GM12878 (cell line): ENCODE measurements at regions not wholly inside any gene's neighbourhood (a gene's known extent, or its start where the extent isn't known, plus 50 kb on each side); places are given as distances from the start of the nearest gene placed in this dataset.

Source experiments
- ATAC-seq: fragments of 200-7000 bp; cut with Tn5 transposase; 3 replicates; pipeline ENCODE4 v1.9.1; 2020; ENCODE audit warnings: mild to moderate bottlenecking, moderate library complexity
- BruUV-seq: library from RNA; stranded (reverse); fragments of 400-500 nt; replicated peaks from 2 replicates; lab custom pipeline; 2021; lab: Mats Ljungman, UMichigan
- CTCF ChIA-PET: fragments of 300-600 bp; sonication (Branson Sonifier 250); formaldehyde crosslinking; extraction: SDS; loops from one replicate; lab custom pipeline; 2021; ENCODE audit warnings: inconsistent platforms; lab: Yijun Ruan, JAX
- POLR2A ChIA-PET: fragments of 350-600 bp; formaldehyde crosslinking; extraction: SDS; loops from one replicate; lab custom pipeline; 2021; ENCODE audit warnings: inconsistent platforms; lab: Charles Lee
- RAD21 ChIA-PET: fragments of 300-600 bp; sonication (Branson Sonifier 250); formaldehyde crosslinking; loops from one replicate; lab custom pipeline; 2023; ENCODE audit warnings: antibody characterized with exemption; ENCODE audit not compliant: unreplicated experiment; lab: Charles Lee
- SMC1A ChIA-PET: fragments of 300-600 bp; sonication (Branson Sonifier 250); formaldehyde crosslinking; loops from one replicate; lab custom pipeline; 2023; ENCODE audit not compliant: unreplicated experiment, uncharacterized antibody; lab: Charles Lee
- DNase-seq: peaks from one replicate; pipeline ENCODE4 v3.0.0-alpha.2; 2011; ENCODE audit warnings: low read depth, low spot score
- FAIRE-seq: peaks from 3 replicates; lab custom pipeline; 2011; peaks lifted over from hg19 to GRCh38; lab: Jason Lieb, UNC
- H2AFZ ChIP-seq: 2 replicates; pipeline ENCODE4 v1.6.0; 2011; ENCODE audit warnings: low read depth, low read length, control low read depth; ENCODE audit not compliant: control insufficient read depth
- H3K27ac ChIP-seq: 2 replicates; pipeline ENCODE4 v1.5.1; 2011; ENCODE audit warnings: control low read depth; ENCODE audit not compliant: control insufficient read depth, insufficient read depth
- H3K27me3 ChIP-seq, 2 experiments: replicated peaks in 1 of 2; 2 replicates each; pipeline versions ENCODE4 v1.6.0 to v1.6.1; 2011; ENCODE audit warnings: low read length in 1 of 2; ENCODE audit not compliant: control insufficient read depth in 2 of 2, insufficient read depth in 2 of 2
- H3K36me3 ChIP-seq, 2 experiments: 2 replicates each; pipeline ENCODE4 v1.5.1; 2011; ENCODE audit warnings: low read length in 1 of 2; ENCODE audit not compliant: control insufficient read depth in 2 of 2, insufficient read depth in 2 of 2
- H3K4me1 ChIP-seq: 2 replicates; pipeline ENCODE4 v1.6.1; 2011; ENCODE audit warnings: mild to moderate bottlenecking, low read length, moderate library complexity, mixed read lengths; ENCODE audit not compliant: control insufficient read depth, insufficient read depth
- H3K4me2 ChIP-seq: 2 replicates; pipeline ENCODE4 v1.6.0; 2011; ENCODE audit warnings: control low read depth; ENCODE audit not compliant: control insufficient read depth, insufficient read depth
- H3K4me3 ChIP-seq: fragments of 200-600 bp; sonication (generic); 2 replicates; pipeline ENCODE4 v1.5.1; 2016
- H3K79me2 ChIP-seq: 2 replicates; pipeline ENCODE4 v1.6.0; 2011; ENCODE audit warnings: low read length; ENCODE audit not compliant: control insufficient read depth, insufficient read depth
- H3K9ac ChIP-seq: 2 replicates; pipeline ENCODE4 v1.8.0; 2011; ENCODE audit warnings: low read length, control low read depth, mixed read lengths; ENCODE audit not compliant: control insufficient read depth, insufficient read depth
- H3K9me3 ChIP-seq: replicated peaks from 3 replicates; pipeline ENCODE4 v1.5.1; 2011; ENCODE audit warnings: mild to moderate bottlenecking, low read length; ENCODE audit not compliant: control insufficient read depth, insufficient read depth
- H4K20me1 ChIP-seq: 2 replicates; pipeline ENCODE4 v1.6.0; 2011; ENCODE audit not compliant: control insufficient read depth, insufficient read depth
- CHD4 ChIP-seq: fragments of 200-600 bp; sonication (generic); IDR thresholded peaks from 2 replicates; pipeline ENCODE4 v1.6.1; 2016; ENCODE audit warnings: mild to moderate bottlenecking
- EED ChIP-seq: sonication (generic); IDR thresholded peaks from 2 replicates; pipeline ENCODE4 v1.6.1; 2016; ENCODE audit warnings: antibody characterized with exemption, low read depth
- HCFC1 ChIP-seq: fragments of 150-350 bp; IDR thresholded peaks from 2 replicates; pipeline ENCODE4 v1.6.1; 2014; ENCODE audit warnings: low read length
- IRF5 ChIP-seq: fragments of 450-650 bp; IDR thresholded peaks from 2 replicates; pipeline ENCODE4 v1.6.1; 2017; ENCODE audit warnings: borderline replicate concordance
- MTA2 ChIP-seq: fragments of 450-650 bp; IDR thresholded peaks from 2 replicates; pipeline ENCODE4 v1.6.1; 2016; ENCODE audit warnings: low read depth, mild to moderate bottlenecking, moderate library complexity
- MXI1 ChIP-seq: fragments of 150-350 bp; IDR thresholded peaks from 2 replicates; pipeline ENCODE4 v1.6.1; 2011; ENCODE audit warnings: low read depth, mild to moderate bottlenecking, inconsistent platforms, low read length, improper control_type of control experiment
- POLR2AphosphoS2 ChIP-seq: IDR thresholded peaks from 2 replicates; pipeline ENCODE4 v1.6.1; 2011; ENCODE audit warnings: low read depth, mild to moderate bottlenecking, low read length, improper control_type of control experiment, moderate library complexity
- SREBF2 ChIP-seq: IDR thresholded peaks from 2 replicates; pipeline ENCODE4 v1.6.1; 2012; ENCODE audit warnings: mild to moderate bottlenecking, low read length
- SRF ChIP-seq, 2 experiments: IDR thresholded peaks; 2 replicates each; pipeline ENCODE4 v1.6.1; 2011; ENCODE audit warnings: low read depth in 2 of 2, low read length in 2 of 2, mild to moderate bottlenecking in 1 of 2, moderate library complexity in 1 of 2
- STAT3 ChIP-seq: IDR thresholded peaks from 2 replicates; pipeline ENCODE4 v1.6.1; 2011; ENCODE audit warnings: low read depth, low read length, improper control_type of control experiment
- YBX1 ChIP-seq: fragments of 450-650 bp; IDR thresholded peaks from 2 replicates; pipeline ENCODE4 v1.6.1; 2016; ENCODE audit warnings: antibody characterized with exemption
- WGBS: methylation state at CpG from one replicate; pipeline ENCODE4 v1.1.6; 2016; ENCODE audit warnings: low lambda C conversion rate; ENCODE audit not compliant: insufficient replicate concordance, insufficient coverage; ENCODE audit errors: missing lambda C conversion rate; 5-methylcytosine and 5-hydroxymethylcytosine counted together
- in situ Hi-C: fragments of 300-500 bp; cut with MboI; formaldehyde crosslinking; loops from 9 replicates; pipeline ENCODE4 v1.14.3; 2018; ENCODE audit warnings: mixed read lengths
- intact Hi-C: fragments of 100-400 bp; cut with micrococcal nuclease; formaldehyde crosslinking; loops from one replicate; pipeline ENCODE4 v1.14.2; 2022; ENCODE audit not compliant: unreplicated experiment
- TF ChIP-seq, protein P1 (sequence below): fragments of 450-650 bp; IDR thresholded peaks from 2 replicates; pipeline ENCODE4 v1.6.1; 2017; ENCODE audit warnings: mild to moderate bottlenecking, moderate library complexity
- TF ChIP-seq, protein P2 (sequence below): IDR thresholded peaks from 2 replicates; pipeline ENCODE4 v1.6.1; 2012; ENCODE audit warnings: improper control_type of control experiment, low read depth, low read length; ENCODE audit not compliant: insufficient replicate concordance

DNA sequence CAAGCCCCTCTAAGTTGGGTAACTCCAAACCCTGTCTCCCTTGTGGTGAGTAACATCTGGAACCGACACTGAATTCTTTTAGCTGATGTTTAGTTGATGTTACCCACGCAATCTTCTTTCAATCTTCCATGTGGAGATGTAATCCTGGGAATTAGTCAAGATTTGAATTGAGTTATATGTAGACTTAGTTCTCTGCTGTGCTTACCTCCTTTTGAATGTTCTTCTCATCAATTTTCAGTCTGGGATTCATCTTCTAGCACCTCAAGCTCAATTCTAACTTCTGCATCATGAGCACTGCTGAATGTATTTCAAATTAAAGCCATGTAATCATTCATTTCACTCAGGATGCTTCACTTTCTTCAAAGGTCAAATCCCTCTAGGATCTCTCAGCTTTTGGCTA lies 270.6 kb downstream of the FAM170A start:
- Histone ChIP-seq H4K20me1 (no peaks in the 10 kb centered on the region), H3K4me2 (no peak overlapping the region), H3K79me2 (no peaks in the 10 kb centered on the region), H3K9me3 (no peaks in the 10 kb centered on the region), H3K4me3 (no peak overlapping the region), H2AFZ (no peak overlapping the region), H3K9ac (no peak overlapping the region), H3K27ac (no peak overlapping the region), H3K36me3 (no peaks in the 10 kb centered on the region), H3K27me3 (no peaks in the 10 kb centered on the region), H3K4me1 (no peaks in the 10 kb centered on the region)
- ChIA-PET SMC1A (no interaction called here), RAD21 (no interaction called here), POLR2A (no interaction called here), CTCF (no interaction called here)
- BruUV-seq, result no TSS peak
- intact Hi-C loops (loop anchor here (10.0 kb wide), 1 partner anchor 425 kb away; no protein-coding TSS in a partner anchor), in situ Hi-C loops (no loop called here)
- no peak for FAIRE-seq
- DNase-seq, result no peak
- WGBS, result 25% methylated on average over 2 of the region's 2 CpGs
- ATAC-seq, result no peak
- no peak for TF ChIP-seq STAT3
- TF ChIP-seq HCFC1, result no peak
- TF ChIP-seq EED, result no peak
- TF ChIP-seq MTA2, result no peak
- no peak for TF ChIP-seq MXI1
- TF ChIP-seq POLR2AphosphoS2, result no peak
- TF ChIP-seq, protein P1, sequence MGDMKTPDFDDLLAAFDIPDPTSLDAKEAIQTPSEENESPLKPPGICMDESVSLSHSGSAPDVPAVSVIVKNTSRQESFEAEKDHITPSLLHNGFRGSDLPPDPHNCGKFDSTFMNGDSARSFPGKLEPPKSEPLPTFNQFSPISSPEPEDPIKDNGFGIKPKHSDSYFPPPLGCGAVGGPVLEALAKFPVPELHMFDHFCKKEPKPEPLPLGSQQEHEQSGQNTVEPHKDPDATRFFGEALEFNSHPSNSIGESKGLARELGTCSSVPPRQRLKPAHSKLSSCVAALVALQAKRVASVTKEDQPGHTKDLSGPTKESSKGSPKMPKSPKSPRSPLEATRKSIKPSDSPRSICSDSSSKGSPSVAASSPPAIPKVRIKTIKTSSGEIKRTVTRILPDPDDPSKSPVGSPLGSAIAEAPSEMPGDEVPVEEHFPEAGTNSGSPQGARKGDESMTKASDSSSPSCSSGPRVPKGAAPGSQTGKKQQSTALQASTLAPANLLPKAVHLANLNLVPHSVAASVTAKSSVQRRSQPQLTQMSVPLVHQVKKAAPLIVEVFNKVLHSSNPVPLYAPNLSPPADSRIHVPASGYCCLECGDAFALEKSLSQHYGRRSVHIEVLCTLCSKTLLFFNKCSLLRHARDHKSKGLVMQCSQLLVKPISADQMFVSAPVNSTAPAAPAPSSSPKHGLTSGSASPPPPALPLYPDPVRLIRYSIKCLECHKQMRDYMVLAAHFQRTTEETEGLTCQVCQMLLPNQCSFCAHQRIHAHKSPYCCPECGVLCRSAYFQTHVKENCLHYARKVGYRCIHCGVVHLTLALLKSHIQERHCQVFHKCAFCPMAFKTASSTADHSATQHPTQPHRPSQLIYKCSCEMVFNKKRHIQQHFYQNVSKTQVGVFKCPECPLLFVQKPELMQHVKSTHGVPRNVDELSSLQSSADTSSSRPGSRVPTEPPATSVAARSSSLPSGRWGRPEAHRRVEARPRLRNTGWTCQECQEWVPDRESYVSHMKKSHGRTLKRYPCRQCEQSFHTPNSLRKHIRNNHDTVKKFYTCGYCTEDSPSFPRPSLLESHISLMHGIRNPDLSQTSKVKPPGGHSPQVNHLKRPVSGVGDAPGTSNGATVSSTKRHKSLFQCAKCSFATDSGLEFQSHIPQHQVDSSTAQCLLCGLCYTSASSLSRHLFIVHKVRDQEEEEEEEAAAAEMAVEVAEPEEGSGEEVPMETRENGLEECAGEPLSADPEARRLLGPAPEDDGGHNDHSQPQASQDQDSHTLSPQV, result no peak
- TF ChIP-seq IRF5, result no peak
- TF ChIP-seq CHD4, result no peak
- TF ChIP-seq SRF (IDR thresholded peaks at IDR 0.05; ENCODE audit: low read depth in 2 of 2, low read length in 2 of 2), result no peak
- no peak for TF ChIP-seq SREBF2
- TF ChIP-seq, protein P2, sequence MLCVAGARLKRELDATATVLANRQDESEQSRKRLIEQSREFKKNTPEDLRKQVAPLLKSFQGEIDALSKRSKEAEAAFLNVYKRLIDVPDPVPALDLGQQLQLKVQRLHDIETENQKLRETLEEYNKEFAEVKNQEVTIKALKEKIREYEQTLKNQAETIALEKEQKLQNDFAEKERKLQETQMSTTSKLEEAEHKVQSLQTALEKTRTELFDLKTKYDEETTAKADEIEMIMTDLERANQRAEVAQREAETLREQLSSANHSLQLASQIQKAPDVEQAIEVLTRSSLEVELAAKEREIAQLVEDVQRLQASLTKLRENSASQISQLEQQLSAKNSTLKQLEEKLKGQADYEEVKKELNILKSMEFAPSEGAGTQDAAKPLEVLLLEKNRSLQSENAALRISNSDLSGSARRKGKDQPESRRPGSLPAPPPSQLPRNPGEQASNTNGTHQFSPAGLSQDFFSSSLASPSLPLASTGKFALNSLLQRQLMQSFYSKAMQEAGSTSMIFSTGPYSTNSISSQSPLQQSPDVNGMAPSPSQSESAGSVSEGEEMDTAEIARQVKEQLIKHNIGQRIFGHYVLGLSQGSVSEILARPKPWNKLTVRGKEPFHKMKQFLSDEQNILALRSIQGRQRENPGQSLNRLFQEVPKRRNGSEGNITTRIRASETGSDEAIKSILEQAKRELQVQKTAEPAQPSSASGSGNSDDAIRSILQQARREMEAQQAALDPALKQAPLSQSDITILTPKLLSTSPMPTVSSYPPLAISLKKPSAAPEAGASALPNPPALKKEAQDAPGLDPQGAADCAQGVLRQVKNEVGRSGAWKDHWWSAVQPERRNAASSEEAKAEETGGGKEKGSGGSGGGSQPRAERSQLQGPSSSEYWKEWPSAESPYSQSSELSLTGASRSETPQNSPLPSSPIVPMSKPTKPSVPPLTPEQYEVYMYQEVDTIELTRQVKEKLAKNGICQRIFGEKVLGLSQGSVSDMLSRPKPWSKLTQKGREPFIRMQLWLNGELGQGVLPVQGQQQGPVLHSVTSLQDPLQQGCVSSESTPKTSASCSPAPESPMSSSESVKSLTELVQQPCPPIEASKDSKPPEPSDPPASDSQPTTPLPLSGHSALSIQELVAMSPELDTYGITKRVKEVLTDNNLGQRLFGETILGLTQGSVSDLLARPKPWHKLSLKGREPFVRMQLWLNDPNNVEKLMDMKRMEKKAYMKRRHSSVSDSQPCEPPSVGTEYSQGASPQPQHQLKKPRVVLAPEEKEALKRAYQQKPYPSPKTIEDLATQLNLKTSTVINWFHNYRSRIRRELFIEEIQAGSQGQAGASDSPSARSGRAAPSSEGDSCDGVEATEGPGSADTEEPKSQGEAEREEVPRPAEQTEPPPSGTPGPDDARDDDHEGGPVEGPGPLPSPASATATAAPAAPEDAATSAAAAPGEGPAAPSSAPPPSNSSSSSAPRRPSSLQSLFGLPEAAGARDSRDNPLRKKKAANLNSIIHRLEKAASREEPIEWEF, result no peak
- no peak for TF ChIP-seq YBX1
